HG03342 (cell line): ENCODE measurements at regions not wholly inside any gene's neighbourhood (a gene's known extent, or its start where the extent isn't known, plus 50 kb on each side); places are given as distances from the start of the nearest gene placed in this dataset.

ENCODE experiments used
- ATAC-seq: cut with Tn5 transposase; IDR thresholded peaks from one replicate; pipeline ENCODE4 v1.9.1; 2021; ENCODE audit warnings: mild to moderate bottlenecking, moderate library complexity; ENCODE audit not compliant: unreplicated experiment

DNA sequence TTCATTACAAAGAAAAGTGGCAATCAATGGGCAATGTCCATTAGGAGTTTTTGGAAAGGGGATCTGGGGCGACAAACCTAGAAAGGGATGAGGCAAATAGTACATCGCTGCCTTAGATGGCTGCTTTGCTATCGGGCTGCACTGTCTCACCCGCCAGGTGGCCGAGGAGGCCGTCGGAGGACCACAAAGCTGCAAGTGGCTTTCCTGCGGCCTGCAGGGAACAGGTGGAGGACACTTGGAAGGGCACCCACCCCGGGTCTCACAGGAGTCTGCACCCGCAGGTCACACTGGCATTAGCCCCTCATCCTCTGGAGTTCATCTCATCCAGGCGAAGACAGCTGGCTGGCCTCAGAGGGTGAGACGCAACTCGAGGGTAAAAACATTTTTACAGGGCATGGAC is 1392.5 kb downstream of the AACS start:
- no peak for ATAC-seq

DNA sequence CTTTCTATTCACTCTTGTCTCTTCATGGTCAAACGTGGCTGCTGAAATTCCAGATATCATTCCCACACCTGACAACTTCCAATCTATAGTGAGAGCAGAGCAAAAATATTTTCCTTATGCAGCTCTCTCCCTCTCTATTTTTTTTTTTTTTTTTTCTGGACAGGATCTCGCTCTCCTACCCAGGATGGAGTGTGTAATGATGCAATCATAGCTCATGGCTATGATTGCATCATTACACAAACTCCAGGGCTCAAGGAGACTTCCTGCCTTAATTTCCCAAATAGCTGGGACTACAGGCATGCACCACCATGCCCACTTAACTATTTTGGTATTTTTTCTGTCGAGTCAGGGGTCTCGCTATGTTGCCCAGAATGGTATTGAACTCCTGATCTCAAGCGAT is 1398.9 kb downstream of the AACS start:
- ATAC-seq = no peak

DNA sequence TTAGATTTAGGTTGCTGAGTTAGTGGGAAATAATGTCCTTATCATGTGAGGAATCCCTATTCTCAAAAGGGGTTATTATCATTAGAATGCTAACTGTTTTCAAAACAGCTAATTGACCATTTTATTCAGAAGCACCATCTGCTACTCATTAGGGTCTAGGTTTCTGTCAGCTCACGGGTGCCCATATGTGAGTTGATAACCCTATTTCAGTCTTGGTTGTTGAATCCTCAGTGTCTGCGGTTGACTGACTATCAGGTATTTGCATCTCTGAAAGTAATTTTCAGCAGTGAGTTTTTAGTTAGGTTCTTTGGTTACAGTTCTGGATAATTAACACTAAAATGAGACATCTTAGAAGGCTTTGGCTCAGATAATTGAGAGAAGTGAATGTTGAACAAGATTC is 1404.0 kb downstream of the AACS start:
- no peak for ATAC-seq

- ATAC-seq = no peak
These were observed 1409.5 kb downstream of the AACS start for GRCh38 chr12:126474703-126475102.

DNA sequence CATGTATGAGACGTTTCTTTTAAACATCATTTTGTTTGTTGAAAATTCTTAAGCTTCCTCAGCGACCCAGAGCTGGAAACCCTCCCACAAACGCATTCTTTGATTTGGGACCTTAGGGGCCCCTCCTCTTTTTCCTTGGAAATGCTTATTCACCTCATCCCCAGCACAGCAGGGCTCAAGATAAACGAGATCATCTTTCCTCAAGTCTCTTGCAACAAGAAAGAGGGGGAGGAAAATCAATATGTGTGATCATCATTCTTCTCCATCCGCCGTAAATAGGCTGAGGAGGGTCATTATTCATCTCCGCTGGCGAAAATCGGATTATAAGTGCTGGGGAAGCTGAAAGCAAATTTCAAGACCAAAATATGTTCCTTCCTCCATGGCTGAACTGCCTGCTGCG is 1415.2 kb downstream of the AACS start:
- ATAC-seq = no peak

GRCh38 chr12:126481688-126482087 is 1416.5 kb downstream of the AACS start:
- ATAC-seq = no peak

- no peak for ATAC-seq
These were observed 1417.1 kb downstream of the AACS start for GRCh38 chr12:126482238-126482889.

- no peak for ATAC-seq
These were observed 1418.2 kb downstream of the AACS start for GRCh38 chr12:126483145-126484068.

DNA sequence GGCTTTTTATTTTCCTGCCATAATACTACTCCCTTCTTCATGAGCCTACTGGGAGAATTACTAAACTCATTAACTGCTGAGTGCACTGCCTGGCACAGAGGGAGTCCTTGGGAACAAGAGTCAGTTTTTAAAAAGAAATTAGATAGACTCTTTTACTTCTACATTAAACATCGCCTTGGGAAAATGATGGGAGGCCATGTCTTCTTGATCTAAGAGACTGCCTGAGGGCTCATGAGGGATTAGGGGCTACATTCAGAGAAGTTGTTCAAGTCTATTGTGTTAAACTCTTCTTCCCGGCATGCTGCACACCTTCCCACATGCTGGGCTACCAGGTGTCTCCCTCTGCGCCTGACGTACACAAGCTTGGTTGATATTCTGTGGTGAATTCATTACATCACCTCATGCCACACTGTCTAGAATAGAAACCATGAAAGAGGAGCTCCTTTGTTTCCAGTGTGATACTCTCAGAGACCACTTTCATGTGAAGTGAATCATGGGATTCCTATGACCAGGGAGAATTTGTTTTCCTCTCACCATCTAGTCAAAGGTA is 1422.3 kb downstream of the AACS start:
- no peak for ATAC-seq

DNA sequence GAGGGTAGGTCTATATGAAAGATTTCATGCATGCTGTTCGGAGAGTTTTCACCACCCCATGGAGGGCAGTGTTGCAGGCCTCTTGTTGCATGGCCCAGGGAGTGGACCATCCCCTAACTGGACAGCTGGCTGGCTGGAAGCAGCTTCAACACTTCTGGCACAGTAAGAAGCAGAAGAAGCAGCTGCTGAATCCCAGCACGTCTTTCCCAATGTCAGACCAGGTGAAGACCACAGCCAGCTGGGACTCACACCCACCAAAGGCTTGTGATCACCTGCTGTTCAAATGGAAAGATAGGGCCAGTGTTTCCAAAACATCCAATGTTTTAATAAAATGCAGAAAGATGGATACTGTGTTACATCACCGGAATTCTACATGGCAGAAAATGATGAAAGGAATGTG is 1423.6 kb downstream of the AACS start:
- no peak for ATAC-seq

- no peak for ATAC-seq
These were observed 1426.9 kb downstream of the AACS start for GRCh38 chr12:126492181-126492580.

DNA sequence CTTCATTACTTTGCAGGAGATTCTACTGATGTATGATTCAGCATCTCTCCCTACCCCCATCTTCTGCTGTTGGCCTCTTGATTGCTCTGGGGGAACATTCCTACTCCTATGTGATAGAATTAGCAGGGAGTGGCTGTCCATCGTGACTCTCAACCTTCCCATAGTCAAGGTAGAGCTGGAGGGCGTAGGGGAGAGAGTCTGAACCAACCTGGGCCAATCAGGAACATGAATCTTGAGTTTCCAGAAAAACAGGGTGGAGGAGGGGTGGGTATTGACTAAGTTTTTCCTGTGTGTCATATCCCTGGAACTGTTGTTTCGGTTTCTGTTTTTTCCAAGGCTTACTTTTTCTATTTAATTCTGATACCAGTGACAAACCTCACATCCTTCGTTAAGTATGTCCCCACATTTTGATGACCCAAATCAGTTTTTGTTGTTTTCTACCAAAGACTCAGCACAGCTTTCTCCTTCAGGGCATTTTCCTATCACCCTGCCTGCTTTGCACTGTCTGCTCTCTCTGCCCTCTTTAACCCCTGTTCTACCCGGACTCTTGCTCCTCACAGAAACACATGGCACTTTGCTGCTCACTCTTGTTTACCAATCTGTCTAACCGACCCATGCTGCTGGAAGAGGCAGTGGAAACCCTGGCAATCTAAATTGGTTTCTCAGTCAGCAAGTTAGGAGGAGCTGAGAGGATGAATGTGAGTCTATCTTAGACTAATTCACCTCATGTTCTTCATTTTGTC is 1428.3 kb downstream of the AACS start:
- no peak for ATAC-seq

GRCh38 chr12:126496201-126496600 is 1431.0 kb downstream of the AACS start:
- ATAC-seq = no peak

DNA sequence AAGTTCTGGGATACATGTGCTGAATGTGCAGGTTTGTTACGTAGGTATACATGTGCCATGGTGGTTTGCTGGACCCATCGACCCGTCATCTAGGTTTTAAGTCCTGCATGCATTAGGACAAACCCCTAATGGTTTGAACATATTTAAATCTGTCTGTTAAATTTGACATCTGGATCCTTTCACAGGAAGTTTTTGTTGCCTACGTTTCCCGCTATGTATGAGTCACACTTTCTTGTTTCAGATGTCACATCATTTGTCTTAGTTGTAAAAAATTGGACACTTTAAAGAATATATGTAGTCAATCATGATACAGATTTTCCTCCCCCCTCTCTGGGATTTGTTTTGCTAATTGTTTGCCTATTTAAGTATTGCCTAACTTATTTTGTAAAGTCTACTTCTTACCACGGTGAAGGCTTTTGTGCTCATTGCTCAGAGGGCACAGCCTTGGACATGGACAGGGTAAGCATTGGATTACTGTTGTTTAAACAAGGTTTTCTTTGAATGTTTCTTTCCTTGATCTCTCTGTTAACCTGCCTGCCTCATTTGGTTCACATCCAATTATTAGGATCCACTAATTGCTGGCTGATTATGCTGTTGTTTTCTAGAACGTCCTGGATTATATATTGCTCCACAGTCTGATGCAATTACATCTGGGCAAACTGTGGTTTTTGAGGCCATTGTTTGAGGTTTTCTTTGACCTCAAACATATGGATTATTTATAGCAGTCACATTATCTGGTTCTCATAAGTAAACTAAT is 1441.4 kb downstream of the AACS start:
- no peak for ATAC-seq

- ATAC-seq = no peak
These were observed 1442.0 kb downstream of the AACS start for GRCh38 chr12:126507231-126507630.

DNA sequence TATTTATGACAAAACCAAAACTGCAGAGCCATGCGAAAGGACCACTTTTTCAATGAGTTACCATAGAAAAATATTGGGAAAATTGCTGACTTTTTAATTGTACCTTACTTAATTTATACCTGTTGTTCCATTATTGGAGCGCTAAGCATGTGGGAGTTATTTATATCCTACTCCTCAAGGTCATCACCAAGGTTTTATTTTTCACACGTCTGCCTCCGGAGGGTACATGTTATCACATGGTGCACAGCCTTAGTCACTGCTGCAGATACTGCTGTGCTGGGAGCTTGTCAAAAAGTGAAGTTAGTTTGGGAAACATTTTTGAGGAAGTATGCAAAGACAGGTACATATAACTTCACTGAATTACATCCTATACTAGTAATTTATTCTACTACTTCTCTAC is 1444.3 kb downstream of the AACS start:
- ATAC-seq = no peak

DNA sequence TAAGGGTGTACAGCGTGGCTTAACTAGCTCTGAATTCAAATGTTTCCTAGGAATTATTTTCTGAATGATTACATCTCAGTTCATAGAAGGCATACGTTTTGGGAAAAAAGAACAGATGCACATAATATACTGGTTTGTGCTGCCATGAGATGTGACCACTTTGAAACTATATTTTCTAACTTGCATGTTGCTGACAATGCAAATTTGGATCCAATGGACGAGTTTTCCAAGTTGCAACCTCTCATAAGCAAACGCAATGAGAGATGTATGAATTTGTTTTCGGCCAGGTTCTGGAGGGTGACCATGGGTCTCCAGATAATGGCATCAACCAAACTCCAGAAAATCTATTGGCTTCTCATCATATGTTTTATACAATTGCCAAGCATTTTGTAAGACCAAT is 1445.4 kb downstream of the AACS start:
- no peak for ATAC-seq

- ATAC-seq = no peak
These were observed 1448.0 kb downstream of the AACS start for GRCh38 chr12:126512916-126513913.

- no peak for ATAC-seq
These were observed 1453.5 kb downstream of the AACS start for GRCh38 chr12:126518596-126519200.
